GM12892 (cell line): ENCODE measurements at regions not wholly inside any gene's neighbourhood (a gene's known extent, or its start where the extent isn't known, plus 50 kb on each side); places are given as distances from the start of the nearest gene placed in this dataset.
"Not testable (repeated sequence)": the region's sequence is repeated elsewhere in the genome, so short reads cannot be mapped to it uniquely, and the experiment has no call there.

ENCODE experiments used
- POLR2A ChIP-seq: IDR thresholded peaks from 2 replicates; pipeline ENCODE4 v1.6.1; 2011; ENCODE audit warnings: low read depth, low read length, control low read depth
- POLR2AphosphoS5 ChIP-seq: IDR thresholded peaks from 2 replicates; pipeline ENCODE4 v1.6.1; 2011; ENCODE audit warnings: low read depth, low read length, control low read depth
- TAF1 ChIP-seq: IDR thresholded peaks from 2 replicates; pipeline ENCODE4 v1.6.1; 2011; ENCODE audit warnings: low read depth, mild to moderate bottlenecking, control low read depth, low read length, borderline replicate concordance

GRCh38 chr18:14449995-14450636 is 93.3 kb downstream of the POTEC start:
- TF ChIP-seq POLR2AphosphoS5, POLR2A, TAF1: not testable (repeated sequence)
